ENCODE measurements at regions not wholly inside any gene's neighbourhood (a gene's known extent, or its start where the extent isn't known, plus 50 kb on each side); places are given as distances from the start of the nearest gene placed in this dataset.

- no peak overlapping the region for H3K4me3 ChIP-seq (ENCODE audit: extremely low read depth, insufficient read depth, low read length, poor library complexity, severe bottlenecking)
- H3K36me3 ChIP-seq (ENCODE audit: control insufficient read depth, insufficient read depth, low read length): no peaks in the 10 kb centered on the region
- H3K4me1 ChIP-seq (ENCODE audit: control insufficient read depth, insufficient read depth, low read length, poor library complexity, severe bottlenecking): no peaks in the 10 kb centered on the region
- no peak overlapping the region for H3K27ac ChIP-seq (ENCODE audit: low read depth, low read length, severe bottlenecking)
- 69 to 74% methylated on average over 5 to 6 of the region's 7 CpGs for WGBS, 2 experiments (ENCODE audit: insufficient coverage in 2 of 2)
- H3K9me3 ChIP-seq (ENCODE audit: control insufficient read depth, low read length): peaks cover 6% of the 10 kb centered on the region
Measured at GRCh38 chr19:29431332-29431731, 94.5 kb upstream of the VSTM2B start.

DNA sequence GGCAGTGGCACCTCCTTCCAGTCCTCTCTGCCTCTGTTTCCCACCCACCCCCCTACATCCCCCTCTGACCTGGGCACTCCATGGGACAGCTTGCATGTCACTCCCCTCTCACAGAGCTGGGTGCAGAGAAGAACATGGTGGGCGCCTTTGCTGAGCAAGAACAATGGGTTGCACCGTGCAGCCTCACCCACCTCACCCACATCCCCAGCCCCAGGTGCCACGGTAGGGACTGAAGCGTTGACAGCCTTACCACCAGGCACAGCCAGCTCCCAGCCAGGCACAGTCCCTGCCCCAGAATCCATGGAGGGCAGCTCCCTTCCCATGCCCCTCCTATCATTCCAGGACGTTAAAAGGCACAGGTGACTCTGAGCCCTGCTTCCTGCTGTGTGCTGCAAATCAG, 93.1 kb upstream of the VSTM2B start:
- no peak overlapping the region for H3K4me3 ChIP-seq (ENCODE audit: extremely low read depth, insufficient read depth, low read length, poor library complexity, severe bottlenecking)
- H3K9me3 ChIP-seq (ENCODE audit: control insufficient read depth, low read length): no peaks in the 10 kb centered on the region
- no peaks in the 10 kb centered on the region for H3K4me1 ChIP-seq (ENCODE audit: control insufficient read depth, insufficient read depth, low read length, poor library complexity, severe bottlenecking)
- H3K36me3 ChIP-seq (ENCODE audit: control insufficient read depth, insufficient read depth, low read length): no peaks in the 10 kb centered on the region
- H3K27ac ChIP-seq (ENCODE audit: low read depth, low read length, severe bottlenecking): no peak overlapping the region
- 90 to 100% methylated on average over 3 to 4 of the region's 5 CpGs for WGBS, 2 experiments (ENCODE audit: insufficient coverage in 2 of 2)

GRCh38 chr19:29436591-29437103, 89.1 kb upstream of the VSTM2B start:
- WGBS, 2 experiments (ENCODE audit: insufficient coverage in 2 of 2): 74 to 95% methylated on average over 7 to 8 of the region's 11 CpGs
- H3K4me1 ChIP-seq (ENCODE audit: control insufficient read depth, insufficient read depth, low read length, poor library complexity, severe bottlenecking): no peaks in the 10 kb centered on the region

DNA sequence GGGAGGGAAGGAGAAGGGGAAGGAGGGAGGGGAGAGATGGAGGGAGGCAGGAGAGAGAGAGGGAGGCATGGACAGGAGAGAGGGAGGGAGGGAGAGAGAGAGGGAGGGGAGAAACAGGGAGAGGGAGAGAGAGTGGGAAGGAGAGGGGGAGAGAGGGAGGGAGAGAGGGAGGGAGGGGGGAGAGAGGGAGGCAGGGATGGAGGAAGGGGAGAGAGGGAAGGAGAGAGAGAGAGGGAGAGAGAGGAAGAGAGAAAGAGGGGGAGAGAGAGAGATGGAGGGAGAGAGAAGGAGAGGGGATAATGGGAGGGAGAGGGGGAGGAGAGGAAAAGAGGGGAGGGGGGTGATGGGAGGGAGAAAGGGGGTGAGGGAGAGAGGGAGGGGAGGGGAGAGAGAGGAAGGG, 86.8 kb upstream of the VSTM2B start:
- H3K27ac ChIP-seq (ENCODE audit: low read depth, low read length, severe bottlenecking): no peak overlapping the region
- no peaks in the 10 kb centered on the region for H3K36me3 ChIP-seq (ENCODE audit: control insufficient read depth, insufficient read depth, low read length)
- no peaks in the 10 kb centered on the region for H3K4me1 ChIP-seq (ENCODE audit: control insufficient read depth, insufficient read depth, low read length, poor library complexity, severe bottlenecking)
- no peak overlapping the region for H3K4me3 ChIP-seq (ENCODE audit: extremely low read depth, insufficient read depth, low read length, poor library complexity, severe bottlenecking)
- no peaks in the 10 kb centered on the region for H3K9me3 ChIP-seq (ENCODE audit: control insufficient read depth, low read length)

More at GRCh38 chr19:29436591-29437103, 89.1 kb upstream of the VSTM2B start:
- Histone ChIP-seq H3K27ac (ENCODE audit: low read depth, low read length, severe bottlenecking) (no peak overlapping the region), H3K36me3 (ENCODE audit: control insufficient read depth, insufficient read depth, low read length) (no peaks in the 10 kb centered on the region), H3K4me3 (ENCODE audit: extremely low read depth, insufficient read depth, low read length, poor library complexity, severe bottlenecking) (no peak overlapping the region), H3K9me3 (ENCODE audit: control insufficient read depth, low read length) (no peaks in the 10 kb centered on the region)

DNA sequence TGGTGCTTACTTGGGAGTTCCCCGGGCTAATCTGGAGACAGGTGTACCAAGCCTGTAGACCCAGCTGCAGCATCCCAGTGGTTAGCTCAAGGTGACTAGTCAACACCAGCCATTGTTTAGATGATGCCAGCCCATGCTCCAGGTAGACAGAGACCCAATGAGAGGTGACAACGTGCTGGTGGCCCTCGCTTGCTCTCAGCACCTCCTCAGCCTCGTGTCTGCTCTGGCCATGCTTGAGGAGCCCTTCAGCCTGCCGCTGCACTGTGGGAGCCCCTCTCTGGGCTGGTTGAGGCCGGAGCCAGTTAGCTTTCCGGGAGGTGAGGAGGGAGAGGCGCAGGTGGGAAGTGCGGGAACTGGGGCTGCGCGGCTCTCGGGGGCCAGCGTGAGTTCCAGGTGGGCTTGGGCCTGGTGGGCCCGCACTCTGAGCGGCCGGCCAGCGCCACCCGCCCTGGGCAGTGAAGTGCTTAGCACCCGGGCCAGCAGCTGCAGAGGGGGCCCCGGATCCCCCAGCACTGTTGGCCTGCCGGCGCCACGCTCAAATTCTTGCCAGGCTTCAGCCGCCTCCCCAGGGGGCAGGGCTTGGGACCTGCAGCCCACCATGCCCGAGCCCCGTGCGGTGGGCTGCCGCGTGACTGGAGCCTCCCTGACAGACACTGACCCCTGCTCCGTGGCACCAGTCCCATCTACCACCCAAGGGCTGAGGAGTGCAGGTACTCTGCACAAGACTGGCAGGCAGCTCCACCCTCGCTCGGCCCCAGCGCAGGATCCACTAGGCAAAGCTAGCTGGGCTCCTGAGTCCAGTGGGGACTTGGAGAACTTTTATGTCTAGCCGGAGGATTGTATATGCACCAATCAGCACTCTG, 85.9 kb upstream of the VSTM2B start:
- 83 to 84% methylated on average over 21 to 32 of the region's 34 CpGs for WGBS, 2 experiments (ENCODE audit: insufficient coverage in 2 of 2)

GRCh38 chr19:29442094-29442493, 83.7 kb upstream of the VSTM2B start:
- H3K9me3 ChIP-seq (ENCODE audit: control insufficient read depth, low read length): no peaks in the 10 kb centered on the region
- H3K4me3 ChIP-seq (ENCODE audit: extremely low read depth, insufficient read depth, low read length, poor library complexity, severe bottlenecking): no peak overlapping the region
- no peaks in the 10 kb centered on the region for H3K36me3 ChIP-seq (ENCODE audit: control insufficient read depth, insufficient read depth, low read length)
- 83 to 85% methylated on average over 1 to 5 of the region's 7 CpGs for WGBS, 2 experiments (ENCODE audit: insufficient coverage in 2 of 2)
- no peak overlapping the region for H3K27ac ChIP-seq (ENCODE audit: low read depth, low read length, severe bottlenecking)
- no peaks in the 10 kb centered on the region for H3K4me1 ChIP-seq (ENCODE audit: control insufficient read depth, insufficient read depth, low read length, poor library complexity, severe bottlenecking)

More for the DNA sequence above, 85.9 kb upstream of the VSTM2B start:
- Histone ChIP-seq H3K9me3 (ENCODE audit: control insufficient read depth, low read length) (no peaks in the 10 kb centered on the region), H3K4me1 (ENCODE audit: control insufficient read depth, insufficient read depth, low read length, poor library complexity, severe bottlenecking) (no peaks in the 10 kb centered on the region), H3K36me3 (ENCODE audit: control insufficient read depth, insufficient read depth, low read length) (no peaks in the 10 kb centered on the region), H3K4me3 (ENCODE audit: extremely low read depth, insufficient read depth, low read length, poor library complexity, severe bottlenecking) (no peak overlapping the region), H3K27ac (ENCODE audit: low read depth, low read length, severe bottlenecking) (no peak overlapping the region)

DNA sequence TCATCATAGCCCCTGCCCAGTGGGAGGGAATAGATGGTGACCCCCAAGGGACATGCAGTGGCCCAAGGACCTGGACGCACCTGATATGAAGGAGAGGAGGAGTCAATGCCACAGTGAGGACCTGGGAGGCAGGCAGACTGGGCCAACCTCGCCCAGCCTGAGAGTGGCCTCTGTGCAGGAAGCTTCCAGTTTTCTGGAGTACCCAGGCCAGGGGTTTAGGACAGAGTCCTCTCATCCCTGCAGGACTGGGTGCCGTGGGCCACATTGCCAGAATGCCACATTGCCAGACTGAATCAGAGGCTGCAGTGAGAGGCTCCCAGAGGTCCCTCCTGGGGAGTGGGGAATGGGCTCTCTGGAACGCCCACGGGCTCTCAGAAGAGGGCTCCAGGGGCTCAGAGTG, 82.9 kb upstream of the VSTM2B start:
- Histone ChIP-seq H3K4me1 (ENCODE audit: control insufficient read depth, insufficient read depth, low read length, poor library complexity, severe bottlenecking) (no peaks in the 10 kb centered on the region), H3K4me3 (ENCODE audit: extremely low read depth, insufficient read depth, low read length, poor library complexity, severe bottlenecking) (no peak overlapping the region), H3K9me3 (ENCODE audit: control insufficient read depth, low read length) (no peaks in the 10 kb centered on the region), H3K27ac (ENCODE audit: low read depth, low read length, severe bottlenecking) (no peak overlapping the region), H3K36me3 (ENCODE audit: control insufficient read depth, insufficient read depth, low read length) (no peaks in the 10 kb centered on the region)
- WGBS, 2 experiments (ENCODE audit: insufficient coverage in 2 of 2): 70 to 82% methylated on average over 4 to 5 of the region's 5 CpGs

DNA sequence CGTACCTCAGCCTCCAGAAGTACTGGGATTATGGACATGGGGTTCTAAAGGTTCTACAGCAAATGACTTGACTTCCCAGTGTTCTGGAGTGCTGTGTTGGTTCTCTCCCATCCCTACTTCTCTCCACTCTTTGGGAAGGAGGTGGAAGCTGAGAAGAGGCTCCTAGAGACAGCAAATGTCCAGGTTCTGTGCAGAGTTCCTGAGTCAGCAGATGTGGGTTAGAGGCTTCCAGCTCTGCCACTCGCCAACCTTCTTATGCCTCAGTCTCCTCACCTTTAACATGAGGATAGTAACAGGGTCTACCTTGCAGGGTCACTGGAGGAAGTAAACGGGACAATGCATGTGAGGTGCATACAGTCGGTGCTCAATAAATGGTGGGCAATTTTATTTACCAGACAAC, 80.5 kb upstream of the VSTM2B start:
- H3K4me1 ChIP-seq (ENCODE audit: control insufficient read depth, insufficient read depth, low read length, poor library complexity, severe bottlenecking): no peaks in the 10 kb centered on the region
- 75 to 80% methylated on average over 1 to 3 of the region's 4 CpGs for WGBS, 2 experiments (ENCODE audit: insufficient coverage in 2 of 2)
- H3K9me3 ChIP-seq (ENCODE audit: control insufficient read depth, low read length): no peaks in the 10 kb centered on the region
- H3K4me3 ChIP-seq (ENCODE audit: extremely low read depth, insufficient read depth, low read length, poor library complexity, severe bottlenecking): no peak overlapping the region
- H3K27ac ChIP-seq (ENCODE audit: low read depth, low read length, severe bottlenecking): no peak overlapping the region
- no peaks in the 10 kb centered on the region for H3K36me3 ChIP-seq (ENCODE audit: control insufficient read depth, insufficient read depth, low read length)

DNA sequence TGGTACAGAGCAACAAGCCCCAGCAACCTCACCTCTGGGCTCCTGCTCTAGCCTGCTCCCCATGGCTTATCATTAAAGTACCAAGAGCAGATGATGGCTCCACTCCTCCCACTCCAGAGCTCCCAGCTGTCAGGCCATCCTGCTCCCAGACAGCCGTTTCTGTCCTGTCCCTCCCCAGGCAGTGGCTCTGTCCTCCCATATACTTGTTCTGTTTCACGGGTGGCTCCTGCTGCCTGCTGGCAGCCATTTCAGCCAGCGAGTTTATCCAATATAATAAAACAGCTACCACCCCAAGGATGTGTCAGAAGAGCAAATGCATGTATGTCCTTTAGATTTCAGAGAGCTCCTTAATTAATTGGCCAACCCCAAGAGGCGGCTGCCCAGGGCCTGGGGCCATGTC, 79.4 kb upstream of the VSTM2B start:
- Histone ChIP-seq H3K36me3 (ENCODE audit: control insufficient read depth, insufficient read depth, low read length) (no peaks in the 10 kb centered on the region), H3K4me3 (ENCODE audit: extremely low read depth, insufficient read depth, low read length, poor library complexity, severe bottlenecking) (no peak overlapping the region), H3K27ac (ENCODE audit: low read depth, low read length, severe bottlenecking) (no peak overlapping the region), H3K9me3 (ENCODE audit: control insufficient read depth, low read length) (no peaks in the 10 kb centered on the region), H3K4me1 (ENCODE audit: control insufficient read depth, insufficient read depth, low read length, poor library complexity, severe bottlenecking) (no peaks in the 10 kb centered on the region)
- 80 to 91% methylated on average over 2 to 3 of the region's 4 CpGs for WGBS, 2 experiments (ENCODE audit: insufficient coverage in 2 of 2)

DNA sequence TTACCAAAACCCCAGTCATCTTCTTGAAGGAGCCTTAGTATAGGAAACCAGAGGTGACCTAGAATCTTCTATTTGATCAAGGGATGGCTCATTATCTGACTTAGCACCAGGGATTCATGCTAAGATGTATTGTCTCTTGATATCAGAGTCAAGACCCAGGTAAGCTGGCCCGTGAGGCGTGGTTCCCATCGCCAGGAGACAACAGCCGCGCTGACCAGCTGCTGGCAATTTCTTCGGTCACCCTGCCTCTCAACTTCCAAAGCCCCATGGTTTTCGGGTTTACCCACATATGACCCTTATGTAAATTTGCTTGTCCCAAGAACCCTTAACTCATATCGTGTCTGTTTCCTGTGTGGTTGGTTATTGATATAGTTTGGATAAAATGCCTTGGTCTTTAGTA, 77.7 kb upstream of the VSTM2B start:
- H3K4me3 ChIP-seq (ENCODE audit: extremely low read depth, insufficient read depth, low read length, poor library complexity, severe bottlenecking): no peak overlapping the region
- no peaks in the 10 kb centered on the region for H3K4me1 ChIP-seq (ENCODE audit: control insufficient read depth, insufficient read depth, low read length, poor library complexity, severe bottlenecking)
- H3K36me3 ChIP-seq (ENCODE audit: control insufficient read depth, insufficient read depth, low read length): no peaks in the 10 kb centered on the region
- WGBS, 2 experiments (ENCODE audit: insufficient coverage in 2 of 2): 83% methylated on average over 7 of the region's 8 CpGs; no CpG with 5 or more reads in 1 of the 2 experiments
- H3K27ac ChIP-seq (ENCODE audit: low read depth, low read length, severe bottlenecking): no peak overlapping the region
- no peaks in the 10 kb centered on the region for H3K9me3 ChIP-seq (ENCODE audit: control insufficient read depth, low read length)

DNA sequence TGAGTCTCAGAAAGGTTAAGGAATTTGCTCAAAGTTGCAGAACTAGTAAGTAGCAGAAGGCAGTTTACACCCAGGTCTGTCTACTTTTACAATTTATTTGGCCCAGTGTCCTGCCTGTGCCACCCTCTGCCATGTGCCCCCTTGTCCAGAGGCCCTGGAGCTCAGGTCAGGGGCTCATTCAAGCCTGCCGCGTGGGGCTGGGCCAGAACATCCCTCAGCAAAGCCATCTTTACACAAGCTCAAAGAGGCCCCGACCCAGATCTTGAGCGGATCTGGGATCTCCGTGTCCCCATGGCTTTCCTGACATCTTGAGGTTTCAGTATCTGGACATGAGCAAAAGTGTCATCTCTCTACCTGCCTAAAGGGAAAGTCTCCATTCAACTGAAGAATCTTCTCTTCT, 76.4 kb upstream of the VSTM2B start:
- no peaks in the 10 kb centered on the region for H3K36me3 ChIP-seq (ENCODE audit: control insufficient read depth, insufficient read depth, low read length)
- no peak overlapping the region for H3K4me3 ChIP-seq (ENCODE audit: extremely low read depth, insufficient read depth, low read length, poor library complexity, severe bottlenecking)
- no peaks in the 10 kb centered on the region for H3K9me3 ChIP-seq (ENCODE audit: control insufficient read depth, low read length)
- H3K4me1 ChIP-seq (ENCODE audit: control insufficient read depth, insufficient read depth, low read length, poor library complexity, severe bottlenecking): no peaks in the 10 kb centered on the region
- WGBS, 2 experiments (ENCODE audit: insufficient coverage in 2 of 2): 71 to 91% methylated on average over 3 of the region's 5 CpGs
- no peak overlapping the region for H3K27ac ChIP-seq (ENCODE audit: low read depth, low read length, severe bottlenecking)
